ENCODE measurements at regions not wholly inside any gene's neighbourhood (a gene's known extent, or its start where the extent isn't known, plus 50 kb on each side); places are given as distances from the start of the nearest gene placed in this dataset.

DNA sequence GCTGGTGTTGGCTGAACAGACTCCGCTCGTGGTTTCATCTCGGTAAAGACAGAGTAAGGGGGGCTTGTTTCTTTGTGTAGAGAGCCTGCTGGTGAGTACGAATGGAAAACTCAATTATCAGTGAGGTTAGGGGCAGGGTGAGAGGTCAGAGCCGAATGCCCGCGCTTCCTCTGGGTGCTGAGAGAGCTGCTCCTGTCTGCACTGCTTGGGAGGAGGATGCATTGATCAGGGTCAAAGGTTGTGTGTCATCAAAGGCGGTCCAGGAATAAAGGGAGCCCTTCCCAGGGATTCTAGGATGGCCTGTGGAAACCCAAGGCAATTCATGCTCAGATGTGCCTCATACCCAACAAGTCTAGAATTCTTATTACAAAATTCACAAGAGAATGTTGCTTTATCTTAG lies 143.9 kb downstream of the MYCN start:
- DNase-seq (ENCODE audit: low spot score), result no peak

DNA sequence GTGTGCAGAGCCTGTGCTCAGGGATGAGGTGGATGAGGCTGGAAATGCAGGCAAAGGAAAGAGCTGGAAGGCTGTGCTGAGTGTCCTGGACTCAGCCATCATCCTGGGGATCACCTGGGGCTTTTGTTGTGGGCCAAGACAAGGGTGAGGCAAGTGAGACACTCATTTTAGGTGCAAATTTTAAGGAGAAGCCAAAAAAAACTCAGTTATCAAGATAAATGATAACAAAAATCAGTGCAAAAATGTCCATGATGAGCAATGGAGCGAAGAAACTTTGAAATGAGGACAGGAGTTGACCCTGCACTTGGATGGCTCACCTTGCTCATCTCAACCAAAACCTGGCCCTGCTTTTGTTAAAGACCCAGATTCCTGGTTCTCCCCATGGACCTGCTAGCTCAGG lies 141.9 kb downstream of the MYCN start:
- no peak for DNase-seq (ENCODE audit: low spot score)

- no peak for DNase-seq (ENCODE audit: low spot score)
Measured at GRCh38 chr2:16081316-16082200, 141.2 kb downstream of the MYCN start.

GRCh38 chr2:16080516-16080915 lies 140.2 kb downstream of the MYCN start:
- DNase-seq (ENCODE audit: low spot score), result no peak

GRCh38 chr2:16080071-16080470 lies 139.7 kb downstream of the MYCN start:
- DNase-seq (ENCODE audit: low spot score), result no peak

DNA sequence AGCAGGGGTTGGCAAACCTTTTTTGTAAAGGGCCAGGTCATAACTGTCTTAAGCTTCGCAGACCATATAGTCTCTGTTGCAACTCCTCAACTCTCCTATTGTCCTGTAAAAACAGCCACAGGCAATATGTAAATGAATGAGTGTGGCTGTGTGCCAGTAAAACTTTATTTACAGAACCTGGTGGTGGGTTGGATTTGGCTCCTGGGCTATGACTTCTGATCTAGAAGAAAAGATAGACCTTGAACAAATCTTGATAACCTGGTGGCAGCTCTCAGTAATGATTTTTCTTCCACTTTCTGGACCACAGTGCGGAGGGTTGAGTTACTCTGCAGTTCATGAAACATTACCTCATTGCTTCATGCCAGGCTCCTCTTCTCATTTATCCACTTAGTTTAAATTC lies 139.3 kb downstream of the MYCN start:
- no peak for DNase-seq (ENCODE audit: low spot score)

- DNase-seq (ENCODE audit: low spot score), result no peak
Measured at GRCh38 chr2:16077601-16078000, 137.3 kb downstream of the MYCN start.

GRCh38 chr2:16076911-16077310 lies 136.6 kb downstream of the MYCN start:
- no peak for DNase-seq (ENCODE audit: low spot score)

DNA sequence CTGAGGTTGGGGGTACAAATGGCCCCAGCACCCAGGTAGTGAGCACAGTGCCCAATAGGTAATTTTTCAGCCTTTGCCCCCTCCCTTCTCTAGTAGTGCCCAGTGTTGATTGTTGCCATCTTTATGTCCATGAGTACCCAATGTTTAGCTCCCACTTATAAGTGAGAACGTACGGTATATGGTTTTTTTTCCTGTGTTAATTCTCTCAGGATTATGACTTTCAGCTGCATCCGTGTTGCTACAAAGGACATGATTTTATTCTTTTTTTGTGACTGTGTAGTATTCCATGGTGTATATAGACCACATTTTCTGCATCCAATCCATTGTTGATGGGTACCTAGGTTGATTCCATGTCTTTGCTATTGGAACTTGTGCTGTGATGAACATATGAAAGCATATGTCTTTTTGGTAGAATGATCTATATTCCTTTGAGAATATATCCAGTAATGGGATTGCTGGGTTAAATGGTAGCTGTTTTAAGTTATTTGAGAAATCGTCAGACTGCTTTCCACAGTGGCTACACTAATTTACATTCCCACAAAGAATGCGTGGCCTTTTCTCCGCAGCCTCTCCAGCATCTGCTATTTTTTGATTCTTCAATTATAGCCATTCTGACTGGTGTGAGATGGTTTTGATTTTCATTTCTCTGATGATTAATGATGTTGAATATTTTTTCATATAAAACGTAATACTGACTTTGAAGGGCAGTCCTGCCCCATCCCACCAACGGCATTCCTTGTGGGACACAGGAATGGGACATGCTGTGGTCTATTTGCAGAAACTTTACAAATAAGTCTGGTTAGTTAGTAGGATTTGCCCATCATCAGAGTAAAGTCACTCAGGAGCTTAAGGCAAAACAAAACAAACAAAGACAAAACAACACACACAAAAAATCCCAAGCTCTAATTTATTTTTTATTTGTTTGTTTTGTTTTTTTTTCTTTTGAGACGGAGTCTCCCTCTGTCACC lies 135.0 kb downstream of the MYCN start:
- DNase-seq (ENCODE audit: low spot score), result no peak

GRCh38 chr2:16073921-16074425 lies 133.6 kb downstream of the MYCN start:
- no peak for DNase-seq (ENCODE audit: low spot score)

- DNase-seq (ENCODE audit: low spot score), result no peak
Measured at GRCh38 chr2:16073471-16073870, 133.1 kb downstream of the MYCN start.

- no peak for DNase-seq (ENCODE audit: low spot score)
Measured at GRCh38 chr2:16072638-16073290, 132.4 kb downstream of the MYCN start.

- DNase-seq (ENCODE audit: low spot score), result no peak
Measured at GRCh38 chr2:16071865-16072637, 131.7 kb downstream of the MYCN start.

GRCh38 chr2:16071039-16071864 lies 130.9 kb downstream of the MYCN start:
- no peak for DNase-seq (ENCODE audit: low spot score)

GRCh38 chr2:16070648-16070971 lies 130.3 kb downstream of the MYCN start:
- DNase-seq (ENCODE audit: low spot score), result no peak

GRCh38 chr2:16069933-16070647 lies 129.7 kb downstream of the MYCN start:
- no peak for DNase-seq (ENCODE audit: low spot score)

- no peak for DNase-seq (ENCODE audit: low spot score)
Measured at GRCh38 chr2:16069663-16069932, 129.2 kb downstream of the MYCN start.

DNA sequence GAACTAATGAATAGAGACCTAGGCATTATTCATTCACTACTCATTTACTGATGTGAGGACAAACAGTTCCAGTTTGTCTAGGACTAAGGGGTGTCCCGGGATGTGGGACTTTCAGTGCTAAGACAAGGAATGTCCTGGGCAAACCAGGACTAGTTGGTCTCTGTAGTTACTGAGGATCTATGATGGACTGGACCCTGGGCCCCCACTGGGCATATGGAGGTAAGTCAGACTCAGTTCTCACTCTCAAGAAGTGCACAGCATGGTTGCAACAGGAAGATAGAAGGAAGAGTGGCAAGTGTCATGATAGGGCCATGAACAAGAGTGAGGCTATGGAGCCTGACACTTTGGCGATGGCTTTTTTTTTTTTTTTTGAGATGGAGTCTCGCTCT lies 128.2 kb downstream of the MYCN start:
- DNase-seq (ENCODE audit: low spot score), result no peak

GRCh38 chr2:16067866-16068551 lies 127.7 kb downstream of the MYCN start:
- DNase-seq (ENCODE audit: low spot score), result no peak

- no peak for DNase-seq (ENCODE audit: low spot score)
Measured at GRCh38 chr2:16067444-16067843, 127.1 kb downstream of the MYCN start.

All from NAMALWA (cell line).